ENCODE measurements at regions not wholly inside any gene's neighbourhood (a gene's known extent, or its start where the extent isn't known, plus 50 kb on each side); places are given as distances from the start of the nearest gene placed in this dataset.

DNA sequence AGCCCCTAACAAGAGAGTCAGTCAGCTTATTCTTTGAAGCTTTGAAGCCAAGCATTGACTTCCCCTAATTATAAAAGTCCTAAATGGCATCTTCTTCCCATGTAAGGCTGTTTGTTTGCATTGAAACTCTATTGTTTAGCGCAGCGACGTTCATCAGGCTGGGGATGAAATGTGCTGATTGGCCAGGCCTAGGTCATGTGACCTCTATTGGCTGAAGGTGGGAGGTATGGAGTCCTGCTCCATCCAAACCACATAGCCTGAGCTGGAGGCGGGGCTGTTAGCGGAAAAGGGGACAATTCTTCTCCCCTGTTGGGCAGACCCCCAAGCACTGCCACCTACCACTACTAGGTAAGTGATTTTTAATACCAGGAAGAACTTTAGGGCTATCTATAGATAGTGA is 145.3 kb upstream of the PRR23C start:
- TF ChIP-seq, protein P1, sequence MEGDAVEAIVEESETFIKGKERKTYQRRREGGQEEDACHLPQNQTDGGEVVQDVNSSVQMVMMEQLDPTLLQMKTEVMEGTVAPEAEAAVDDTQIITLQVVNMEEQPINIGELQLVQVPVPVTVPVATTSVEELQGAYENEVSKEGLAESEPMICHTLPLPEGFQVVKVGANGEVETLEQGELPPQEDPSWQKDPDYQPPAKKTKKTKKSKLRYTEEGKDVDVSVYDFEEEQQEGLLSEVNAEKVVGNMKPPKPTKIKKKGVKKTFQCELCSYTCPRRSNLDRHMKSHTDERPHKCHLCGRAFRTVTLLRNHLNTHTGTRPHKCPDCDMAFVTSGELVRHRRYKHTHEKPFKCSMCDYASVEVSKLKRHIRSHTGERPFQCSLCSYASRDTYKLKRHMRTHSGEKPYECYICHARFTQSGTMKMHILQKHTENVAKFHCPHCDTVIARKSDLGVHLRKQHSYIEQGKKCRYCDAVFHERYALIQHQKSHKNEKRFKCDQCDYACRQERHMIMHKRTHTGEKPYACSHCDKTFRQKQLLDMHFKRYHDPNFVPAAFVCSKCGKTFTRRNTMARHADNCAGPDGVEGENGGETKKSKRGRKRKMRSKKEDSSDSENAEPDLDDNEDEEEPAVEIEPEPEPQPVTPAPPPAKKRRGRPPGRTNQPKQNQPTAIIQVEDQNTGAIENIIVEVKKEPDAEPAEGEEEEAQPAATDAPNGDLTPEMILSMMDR (IDR thresholded peaks at IDR 0.05; ENCODE audit: low read length), result no peak
- TF ChIP-seq EZH2 (IDR thresholded peaks at IDR 0.05; ENCODE audit: borderline replicate concordance, low read length), result no peak
